Glomerular visceral epithelial cell (primary cell): ENCODE measurements at regions not wholly inside any gene's neighbourhood (a gene's known extent, or its start where the extent isn't known, plus 50 kb on each side); places are given as distances from the start of the nearest gene placed in this dataset.

ENCODE experiments used
- DNase-seq: peaks from one replicate; pipeline ENCODE4 v3.0.0-alpha.2; 2016; ENCODE audit errors: extremely low spot score

- no peak for DNase-seq
Observed at GRCh38 chr6:92522589-92522988, 896.8 kb downstream of the EPHA7 start.

GRCh38 chr6:92521553-92521952 lies 897.8 kb downstream of the EPHA7 start:
- DNase-seq: no peak

GRCh38 chr6:92510137-92510536 lies 909.2 kb downstream of the EPHA7 start:
- no peak for DNase-seq

DNA sequence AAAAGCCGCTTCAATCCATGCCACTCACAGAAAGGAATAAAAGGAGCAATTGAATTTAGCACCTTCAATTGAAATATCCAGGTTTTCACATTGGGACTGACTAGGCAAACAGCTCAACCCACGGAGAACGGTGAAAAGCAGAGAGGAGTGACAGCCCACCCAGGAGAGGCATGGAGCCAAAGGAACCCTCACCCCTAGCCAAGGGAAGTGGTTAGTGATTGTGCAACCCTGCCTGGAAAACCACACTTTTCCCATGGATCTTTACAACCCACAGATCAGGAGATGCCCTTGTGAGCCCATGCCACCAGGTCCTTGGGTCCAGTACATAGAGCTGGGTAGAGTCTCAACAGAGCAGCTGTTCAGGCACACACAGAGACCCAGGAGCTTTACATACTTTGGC lies 911.8 kb downstream of the EPHA7 start:
- no peak for DNase-seq

DNA sequence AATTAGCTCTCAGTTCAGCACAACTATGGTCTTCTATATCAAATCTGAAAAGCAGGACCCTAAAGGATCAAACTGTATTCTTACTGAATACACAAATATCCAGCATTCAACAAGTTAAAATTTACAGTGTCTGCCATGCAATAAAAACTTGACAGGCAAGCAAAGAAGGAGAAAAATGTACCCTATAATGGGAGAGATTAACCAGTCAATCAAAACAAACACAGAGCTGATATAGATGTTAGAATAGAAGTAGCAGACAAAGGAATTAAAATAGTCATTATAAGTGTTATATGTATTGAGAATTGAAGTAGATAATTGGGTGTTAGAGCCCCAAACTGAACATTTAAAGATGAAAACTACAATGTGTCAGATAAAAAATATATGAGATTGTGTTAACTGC lies 914.9 kb downstream of the EPHA7 start:
- no peak for DNase-seq

DNA sequence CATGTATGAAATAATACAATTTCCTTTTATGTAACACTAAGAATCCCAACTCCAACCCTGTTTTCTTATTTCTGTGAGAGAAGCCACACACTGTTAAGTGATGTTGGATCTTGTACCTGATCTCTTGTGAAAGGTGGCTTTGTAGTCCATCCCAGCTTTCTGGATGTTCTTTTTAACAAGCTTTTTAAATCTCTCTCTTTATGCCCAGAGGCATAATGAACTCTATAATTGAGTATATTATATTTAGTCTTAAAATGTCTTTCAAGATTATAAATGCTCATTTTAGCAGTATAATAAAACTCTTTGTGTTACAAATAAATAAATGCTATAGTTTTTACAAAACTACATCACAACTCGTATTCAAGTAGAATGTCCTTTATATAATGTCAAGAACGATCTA lies 922.1 kb downstream of the EPHA7 start:
- DNase-seq: no peak

GRCh38 chr6:92496527-92496926 lies 922.8 kb downstream of the EPHA7 start:
- DNase-seq: no peak

- no peak for DNase-seq
Observed at GRCh38 chr6:92495242-92495641, 924.1 kb downstream of the EPHA7 start.

GRCh38 chr6:92485487-92485886 lies 933.9 kb downstream of the EPHA7 start:
- DNase-seq: no peak

GRCh38 chr6:92479831-92480230 lies 939.5 kb downstream of the EPHA7 start:
- DNase-seq: peak; percentile 21

- DNase-seq: no peak
Observed at GRCh38 chr6:92473056-92473455, 946.3 kb downstream of the EPHA7 start.

DNA sequence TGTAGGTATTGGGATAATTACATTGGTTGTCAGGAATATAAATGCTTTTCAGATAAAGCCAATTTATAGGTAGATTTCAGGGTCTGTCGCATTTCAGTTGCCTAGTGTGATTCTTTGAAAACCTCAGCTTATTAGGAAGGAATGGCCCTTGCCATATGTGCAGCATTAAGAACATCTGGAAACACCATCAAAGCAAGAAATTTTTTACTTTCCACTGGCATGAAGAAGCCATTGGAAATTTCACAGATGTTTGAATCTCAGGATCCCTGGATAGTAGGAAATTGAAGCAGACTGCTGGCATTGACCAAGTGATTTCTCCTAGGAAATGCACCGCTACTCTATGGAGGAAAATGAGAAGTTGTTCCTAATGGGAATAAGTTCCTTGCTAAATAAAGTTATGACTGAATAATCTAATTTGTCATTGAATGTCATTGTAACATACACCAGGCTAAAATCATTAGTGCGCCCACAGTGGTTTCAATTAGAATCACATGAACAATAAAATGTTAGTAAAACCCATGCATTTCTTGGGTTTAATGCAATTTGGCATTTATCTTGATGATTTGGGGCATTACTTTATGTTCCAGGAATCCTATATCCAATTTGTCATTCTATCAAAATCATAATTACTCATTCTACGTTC lies 950.1 kb downstream of the EPHA7 start:
- DNase-seq: no peak

DNA sequence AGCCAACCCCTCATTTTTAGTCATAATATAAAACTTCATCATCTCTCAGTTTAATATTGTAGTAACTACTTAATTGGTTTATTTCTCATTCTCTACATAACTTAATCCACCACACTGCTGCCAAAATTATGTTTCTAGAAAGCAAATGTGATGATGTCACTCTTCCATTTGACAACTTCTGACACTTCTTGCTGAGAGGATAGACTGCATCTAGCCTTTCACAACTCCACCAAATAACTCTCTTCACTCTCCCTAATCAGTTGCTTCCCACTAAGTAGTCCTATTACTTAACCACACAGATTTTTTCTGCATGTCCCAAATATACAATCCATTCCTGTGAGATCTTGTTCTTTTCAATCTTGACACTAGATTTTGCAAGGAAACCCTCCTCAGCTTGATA lies 951.3 kb downstream of the EPHA7 start:
- DNase-seq: no peak

GRCh38 chr6:92460133-92460532 lies 959.2 kb downstream of the EPHA7 start:
- DNase-seq: no peak

DNA sequence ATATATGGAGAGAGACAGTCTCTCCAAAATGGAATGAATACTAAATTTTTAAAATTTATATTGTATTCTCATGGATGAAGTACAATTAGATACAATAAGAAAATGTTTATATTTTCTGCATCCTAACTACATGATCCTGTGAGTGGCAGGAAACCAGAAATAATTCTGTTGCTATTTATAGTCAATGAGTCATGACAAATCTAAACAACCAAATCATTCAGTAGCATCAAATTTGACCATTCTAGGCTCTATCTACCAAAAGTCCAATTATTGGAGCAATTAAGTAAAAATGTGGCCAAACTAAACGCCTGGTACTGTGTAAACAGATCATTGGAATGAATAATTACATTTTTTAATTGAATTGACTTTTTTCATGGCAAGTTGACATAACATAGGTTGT lies 959.8 kb downstream of the EPHA7 start:
- DNase-seq: no peak

DNA sequence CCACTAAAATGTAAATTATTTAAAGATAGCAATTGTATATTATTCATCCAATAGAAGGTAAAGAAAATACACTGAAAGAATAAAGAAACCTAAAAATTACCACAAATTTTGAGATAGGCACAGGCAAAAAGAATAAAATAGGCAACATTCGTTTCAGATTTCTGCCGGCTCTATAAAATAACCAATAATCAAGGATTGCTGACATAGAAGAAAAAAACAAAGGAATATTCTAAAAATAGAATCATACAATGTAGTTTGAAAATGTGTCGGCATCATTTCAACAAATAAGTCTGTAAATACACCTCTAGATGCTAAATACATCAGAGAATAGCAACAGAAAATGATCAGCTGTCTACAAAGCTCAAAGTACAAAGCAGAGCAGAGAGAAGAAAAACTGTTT lies 973.3 kb downstream of the EPHA7 start:
- DNase-seq: no peak

- no peak for DNase-seq
Observed at GRCh38 chr6:92433911-92434310, 985.4 kb downstream of the EPHA7 start.

DNA sequence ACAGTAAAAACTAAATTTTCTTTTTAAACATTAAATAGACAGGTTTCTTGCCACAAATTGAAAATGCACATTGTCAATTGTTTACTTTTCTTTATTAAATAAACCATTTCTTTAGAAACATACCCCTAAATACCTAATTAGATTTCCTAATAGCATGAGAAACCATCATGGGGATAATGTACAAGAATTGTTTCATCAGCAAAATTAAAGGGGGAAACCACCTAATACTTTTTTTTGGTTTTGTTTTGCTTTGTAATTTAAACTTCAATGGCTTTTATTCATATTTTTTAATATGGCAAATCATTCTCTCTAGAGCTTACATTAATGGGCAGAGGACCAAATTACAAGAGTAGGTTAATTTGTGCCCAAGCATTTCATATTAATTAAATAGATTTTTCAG lies 987.9 kb downstream of the EPHA7 start:
- DNase-seq: no peak

DNA sequence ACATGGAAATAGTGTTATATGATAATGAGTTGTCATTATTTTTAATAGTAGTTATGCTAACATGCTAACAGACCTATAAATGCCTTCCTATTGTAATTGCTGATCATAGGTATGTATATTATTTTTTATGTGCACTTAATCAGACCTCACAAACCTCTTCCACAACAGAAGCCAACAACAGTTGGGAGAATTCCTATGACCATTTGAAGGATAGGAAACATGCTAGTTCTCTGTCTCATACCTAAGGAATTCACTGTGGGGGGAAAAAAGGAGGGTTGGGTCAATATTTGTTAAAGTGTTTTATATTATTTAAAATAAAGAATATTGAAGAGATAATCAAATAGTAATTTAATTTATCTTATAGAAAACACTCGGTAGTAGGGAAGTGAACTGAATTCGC lies 990.9 kb downstream of the EPHA7 start:
- DNase-seq: no peak

GRCh38 chr6:92427453-92427852 lies 991.9 kb downstream of the EPHA7 start:
- no peak for DNase-seq

GRCh38 chr6:92415656-92416055 lies 1003.7 kb downstream of the EPHA7 start:
- no peak for DNase-seq

GRCh38 chr6:92408350-92408749 lies 1011.0 kb downstream of the EPHA7 start:
- DNase-seq: no peak

DNA sequence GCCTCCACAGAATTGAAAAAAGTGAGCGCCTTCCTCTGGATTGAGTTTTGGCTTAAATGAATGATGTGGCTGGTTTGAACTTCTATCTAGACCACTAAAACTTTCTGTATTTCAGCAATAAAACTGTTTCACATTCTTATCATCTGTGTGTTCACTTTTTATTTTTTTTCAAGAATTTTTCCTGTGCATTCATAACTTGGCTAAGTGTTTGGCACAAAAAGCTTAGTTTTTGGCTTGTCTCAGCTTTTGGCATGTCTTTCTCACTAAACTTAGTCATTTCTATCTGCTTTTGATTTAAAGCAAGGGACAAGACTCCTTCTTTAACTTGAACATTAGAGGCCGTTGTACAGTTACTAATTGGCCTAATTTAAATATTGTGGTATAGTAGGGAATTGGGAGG lies 1015.1 kb downstream of the EPHA7 start:
- DNase-seq: no peak

- DNase-seq: no peak
Observed at GRCh38 chr6:92399911-92400310, 1019.4 kb downstream of the EPHA7 start.
